Lung microvascular endothelial cell (primary cell): ENCODE measurements at regions not wholly inside any gene's neighbourhood (a gene's known extent, or its start where the extent isn't known, plus 50 kb on each side); places are given as distances from the start of the nearest gene placed in this dataset.
A peak's percentile ranks its signal among the peaks of the same experiment; 100 is the strongest.

Source experiments
- DNase-seq, 2 donors: peaks; one replicate each; pipeline versions ENCODE4 v3.0.0 to v3.0.0-alpha.2; 2010; ENCODE audit warnings: low read depth in 2 of 2

DNA sequence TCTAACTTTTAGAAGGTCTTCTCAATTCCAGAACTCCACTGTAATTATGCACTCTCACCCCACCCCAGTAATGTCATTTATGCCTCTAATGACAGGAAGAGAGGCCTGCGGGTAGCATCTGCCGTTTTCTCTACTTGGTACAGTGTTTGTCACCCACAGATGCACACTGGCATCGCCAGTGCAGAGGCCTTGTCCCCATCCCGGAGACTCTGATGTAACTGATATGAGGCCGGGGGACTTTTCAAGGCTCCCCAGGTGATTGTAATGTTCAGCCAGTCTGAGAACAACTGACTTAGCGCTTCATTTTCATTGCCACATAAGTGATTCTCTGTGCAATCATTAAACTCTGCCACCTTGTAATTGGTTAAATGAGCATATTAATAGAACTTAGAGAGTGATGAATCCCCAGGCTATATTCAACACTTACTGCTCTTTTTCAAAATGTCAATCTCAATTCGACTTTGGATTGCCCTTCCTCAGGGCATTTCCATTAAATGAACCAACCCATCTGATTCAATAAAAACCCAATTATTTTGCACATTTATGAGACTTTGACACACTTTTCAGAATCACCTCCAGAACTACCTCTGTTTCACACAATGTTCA, 113.2 kb downstream of the HERPUD2 start:
- no peak for DNase-seq

DNA sequence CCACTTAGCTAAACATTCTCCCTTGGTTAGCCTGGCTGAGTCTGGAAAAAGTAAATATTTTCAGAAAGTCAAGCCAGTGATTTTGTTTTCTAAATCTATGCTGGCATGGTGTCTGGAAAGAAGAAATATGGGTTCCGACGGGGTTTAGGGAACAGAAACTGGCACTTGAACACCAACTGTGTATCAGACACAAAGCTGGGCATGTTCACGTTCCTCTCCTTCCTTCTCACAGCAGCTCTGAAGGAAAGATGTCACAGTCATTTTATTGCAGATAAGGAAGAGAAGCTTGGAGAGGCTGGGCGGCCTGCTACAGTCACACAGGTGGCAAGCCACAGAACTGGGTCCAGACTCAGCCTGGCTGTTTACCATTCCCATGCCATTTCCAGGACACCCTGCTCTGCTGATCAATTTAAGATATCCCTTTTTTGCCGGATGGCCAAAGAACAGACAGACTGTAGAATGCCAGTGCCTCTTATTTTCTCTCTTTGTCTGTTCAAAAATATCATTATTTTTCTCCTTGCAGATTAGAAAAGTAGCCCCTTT, 118.8 kb downstream of the HERPUD2 start:
- DNase-seq, result no peak

DNA sequence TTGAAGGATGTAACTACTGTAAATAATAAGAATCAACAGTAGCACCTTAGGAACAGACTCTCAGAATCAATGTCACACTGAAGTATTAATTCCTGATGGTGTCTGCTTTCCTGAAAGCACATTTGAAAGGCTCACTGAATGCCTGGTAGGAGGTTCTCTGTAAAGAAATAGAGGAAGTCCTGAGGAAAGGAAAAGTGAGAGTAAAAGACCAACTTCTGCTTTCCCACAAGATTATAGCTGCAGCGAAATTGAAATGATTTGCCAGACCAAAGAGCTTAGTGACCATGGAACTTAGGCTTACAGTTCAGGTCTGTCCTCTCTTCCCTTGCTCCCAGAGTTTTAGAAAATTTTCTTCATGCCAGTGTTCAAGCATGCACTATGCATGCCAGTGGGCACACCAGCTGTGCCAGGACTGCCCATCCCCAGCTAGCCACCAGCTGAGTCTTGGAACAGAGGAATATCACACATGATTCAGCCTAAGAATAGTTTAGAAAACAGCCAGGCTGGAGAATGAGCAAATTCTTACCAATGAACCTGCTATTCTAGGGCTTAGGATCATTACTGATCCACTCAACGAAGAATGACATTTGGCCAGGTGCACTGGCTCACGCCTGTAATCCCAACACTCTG, 123.2 kb downstream of the HERPUD2 start:
- no peak for DNase-seq

DNA sequence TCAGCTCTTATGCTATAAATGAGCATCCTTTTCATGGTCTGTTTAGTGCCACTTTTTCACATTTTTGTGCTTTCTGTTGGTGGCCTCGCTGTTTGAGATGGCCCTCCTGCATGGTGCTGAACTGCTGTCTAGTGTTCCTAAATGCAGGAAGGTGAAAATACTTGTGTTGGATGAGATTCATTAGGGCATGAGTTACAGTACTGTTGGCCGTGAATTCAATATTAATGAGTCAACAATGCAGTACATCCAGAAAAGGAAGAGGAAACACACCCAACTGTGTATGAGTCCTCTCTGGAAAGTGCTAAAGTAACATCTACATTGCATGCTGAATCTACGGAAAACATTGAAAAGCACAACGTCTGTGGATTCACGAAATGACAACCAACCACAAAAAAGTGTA, 124.0 kb downstream of the HERPUD2 start:
- DNase-seq, result no peak

DNA sequence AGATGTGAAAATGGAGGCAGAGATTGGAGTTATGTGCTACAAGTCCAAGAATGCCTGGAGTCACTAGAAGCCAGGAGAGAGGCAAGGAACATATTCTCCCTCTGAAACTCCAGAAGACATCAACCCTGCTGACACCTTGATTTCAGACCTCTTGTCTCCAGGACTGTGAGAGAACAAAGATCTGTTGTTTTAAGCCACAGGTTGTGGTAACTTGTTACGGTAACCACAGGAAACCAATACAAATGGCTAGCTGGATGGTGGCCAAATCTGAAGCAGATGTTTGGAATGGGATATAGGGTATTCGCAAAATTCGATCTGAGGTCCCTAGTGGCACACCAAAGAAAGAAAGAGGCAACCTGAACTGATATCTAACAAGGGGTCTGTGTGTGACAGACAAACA, 129.0 kb downstream of the HERPUD2 start:
- DNase-seq, result peak; percentile 20 to 26

DNA sequence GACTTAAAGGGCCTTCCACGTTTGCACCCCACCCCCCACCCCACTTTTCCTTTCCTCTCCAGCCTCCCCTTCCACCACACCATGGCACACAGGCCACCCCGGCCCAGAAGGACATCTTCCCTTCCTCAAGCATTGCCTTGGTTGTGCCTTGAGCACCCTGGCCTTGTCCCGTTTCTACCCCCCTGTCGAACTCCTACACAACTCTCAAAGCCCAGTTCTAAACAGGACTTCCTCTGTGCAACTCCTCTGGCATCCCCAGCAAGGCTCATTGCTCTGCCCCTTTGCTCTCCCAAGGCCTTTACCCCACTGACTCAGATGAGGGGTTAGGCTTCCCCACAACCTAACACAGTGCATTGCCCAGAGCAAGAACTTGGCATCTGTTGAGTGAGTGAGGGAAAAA, 136.1 kb downstream of the HERPUD2 start:
- no peak for DNase-seq

DNA sequence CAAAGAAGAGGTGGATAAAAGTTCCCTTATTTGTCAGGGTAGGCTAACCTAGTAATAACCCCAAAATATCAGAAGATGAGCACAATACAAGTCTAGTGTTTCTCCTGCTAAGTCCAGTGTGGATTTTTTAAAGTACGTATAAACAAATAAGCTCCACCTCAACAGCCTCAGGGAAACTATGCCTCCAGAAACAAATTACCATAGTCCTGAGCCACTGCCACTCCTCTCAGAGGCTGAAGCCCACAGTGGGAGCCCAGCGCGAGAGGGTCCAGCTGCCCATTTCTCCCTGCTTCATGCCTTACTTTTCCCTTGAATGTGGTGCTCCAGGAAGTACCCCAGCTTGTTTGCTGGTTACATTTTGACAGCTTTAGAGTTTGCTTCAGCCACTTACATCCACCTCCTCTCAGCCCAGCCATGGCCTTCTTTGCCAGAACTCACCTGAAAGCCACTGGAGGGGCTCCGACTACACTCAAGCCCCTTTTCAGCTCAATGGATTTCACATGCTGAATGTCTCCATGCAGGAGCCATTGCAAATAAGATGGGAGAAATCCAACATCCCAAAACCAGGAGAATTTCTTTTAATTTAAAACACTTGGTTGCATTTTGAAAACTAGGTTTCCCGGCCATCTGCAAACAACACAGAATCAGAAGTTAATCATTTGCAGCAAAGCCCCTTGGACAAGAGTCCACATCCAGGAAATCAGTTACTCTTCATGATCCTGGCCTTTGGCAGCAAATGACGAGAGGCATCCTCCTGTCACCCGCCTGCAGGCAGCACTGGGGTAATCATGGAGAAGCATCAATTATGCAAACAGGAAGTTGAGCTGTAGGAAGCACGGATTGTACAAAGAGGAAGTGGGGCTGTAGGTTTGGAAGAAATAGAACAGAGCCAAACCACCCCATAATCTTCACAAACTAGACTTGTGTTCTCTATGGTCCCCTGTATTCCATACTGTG, 138.1 kb downstream of the HERPUD2 start:
- no peak for DNase-seq

DNA sequence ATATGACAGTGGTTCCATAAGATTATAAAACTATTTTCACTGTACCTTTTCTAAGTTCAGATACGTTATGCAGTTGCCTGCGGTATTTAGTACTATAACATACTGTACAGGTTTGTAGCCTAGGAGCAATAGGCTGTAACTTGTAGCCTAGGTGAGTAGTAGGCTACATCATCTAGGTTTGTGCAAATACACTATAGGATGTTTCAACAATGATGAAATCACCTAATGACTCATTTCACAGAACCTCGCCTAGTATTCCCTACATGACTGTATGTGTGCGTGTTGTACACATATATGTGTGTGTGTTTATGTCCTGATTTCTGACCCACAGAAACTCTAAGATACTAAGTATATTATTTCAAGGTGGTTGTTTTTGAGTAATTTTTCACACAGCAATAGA, 139.0 kb downstream of the HERPUD2 start:
- DNase-seq, result no peak

DNA sequence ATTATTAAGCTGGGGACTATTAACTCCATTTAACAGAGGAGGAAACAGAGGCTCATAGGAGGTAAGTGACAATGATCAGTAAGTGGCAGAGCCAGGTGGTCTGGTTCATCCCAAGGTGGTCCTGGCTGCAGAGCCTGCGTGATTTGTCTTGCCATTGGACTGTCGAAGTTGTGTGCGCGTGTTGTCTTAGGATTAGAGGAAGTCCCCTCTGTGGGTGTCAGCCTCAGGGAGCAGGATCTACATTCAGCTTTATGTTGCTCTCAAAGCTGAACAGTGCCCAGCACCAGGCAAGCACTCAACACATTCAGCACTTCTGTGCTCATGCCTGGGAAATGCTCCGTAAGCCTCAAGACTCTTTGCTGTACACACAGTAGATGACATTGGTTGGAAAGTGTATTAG, 139.5 kb downstream of the HERPUD2 start:
- no peak for DNase-seq

DNA sequence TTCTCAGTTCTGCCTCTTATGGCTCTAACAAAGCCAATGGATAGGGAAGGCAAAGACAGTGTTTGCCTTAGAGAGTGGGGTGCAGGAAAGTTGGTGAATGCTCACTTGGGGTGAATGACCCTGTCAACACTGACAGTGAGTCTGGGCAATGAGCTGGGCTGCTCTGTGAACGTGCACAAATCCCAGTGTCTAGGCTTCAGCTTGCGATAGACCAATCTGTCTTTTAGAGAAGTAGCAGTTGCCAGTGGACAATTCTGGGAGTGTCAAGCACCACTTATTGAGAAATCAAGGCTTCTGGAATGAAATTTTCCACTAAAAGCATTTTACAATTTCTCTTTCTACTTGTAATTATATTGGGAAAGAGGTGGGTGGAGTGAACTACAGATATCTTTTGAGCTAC, 141.4 kb downstream of the HERPUD2 start:
- no peak for DNase-seq

DNA sequence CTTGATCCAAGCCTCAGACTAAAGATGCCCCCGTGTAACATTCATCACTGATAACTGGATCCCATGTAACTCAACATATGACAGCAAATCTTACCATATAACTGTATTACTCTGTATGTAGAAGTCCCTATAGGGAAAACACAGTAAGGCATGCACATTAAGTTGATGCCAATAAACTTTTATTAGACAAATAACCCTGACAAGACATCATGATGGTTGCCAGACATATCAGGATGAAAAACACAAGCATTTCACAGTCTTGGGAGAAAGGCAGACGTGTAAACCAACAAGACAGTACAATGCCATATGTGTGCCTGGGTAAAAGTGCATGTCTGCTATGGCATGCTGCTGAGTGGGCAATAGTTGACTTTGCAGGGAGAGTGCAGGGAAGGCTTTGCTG, 142.2 kb downstream of the HERPUD2 start:
- DNase-seq, result no peak

DNA sequence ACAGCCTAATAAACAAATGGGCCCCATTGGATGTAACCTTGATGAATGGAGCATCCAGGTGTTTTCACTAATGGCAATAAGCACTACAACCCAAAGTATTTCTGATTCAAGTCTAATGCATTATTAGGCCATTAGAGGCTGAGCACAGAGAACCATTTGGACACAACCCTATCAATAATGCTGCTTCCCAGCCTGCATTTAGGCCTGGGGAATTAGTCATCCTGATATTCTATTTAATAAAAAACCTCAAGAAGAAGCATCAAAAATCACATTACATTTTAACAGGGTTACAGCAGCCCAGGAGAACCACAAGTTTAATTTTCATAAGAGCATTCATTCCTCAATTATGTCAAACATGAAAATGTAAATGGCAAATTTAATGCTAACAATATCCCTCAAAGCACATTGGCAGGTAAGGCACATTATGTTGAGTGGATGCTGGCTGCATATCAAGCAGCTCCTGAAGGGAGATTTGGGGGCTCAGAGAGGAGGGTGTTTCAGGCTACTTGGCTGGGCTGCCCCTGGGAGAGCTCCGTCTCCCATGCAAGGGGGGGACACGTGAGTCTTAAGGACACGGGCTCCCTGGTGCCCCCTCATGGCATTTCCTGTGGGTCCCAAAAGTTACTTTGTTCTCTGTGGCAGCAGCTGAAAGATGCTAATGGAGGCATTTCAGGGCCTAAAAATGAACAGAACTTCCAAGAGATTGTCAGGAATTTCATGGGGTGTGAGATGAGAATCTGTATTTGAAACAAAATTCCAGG, 143.4 kb downstream of the HERPUD2 start:
- no peak for DNase-seq

DNA sequence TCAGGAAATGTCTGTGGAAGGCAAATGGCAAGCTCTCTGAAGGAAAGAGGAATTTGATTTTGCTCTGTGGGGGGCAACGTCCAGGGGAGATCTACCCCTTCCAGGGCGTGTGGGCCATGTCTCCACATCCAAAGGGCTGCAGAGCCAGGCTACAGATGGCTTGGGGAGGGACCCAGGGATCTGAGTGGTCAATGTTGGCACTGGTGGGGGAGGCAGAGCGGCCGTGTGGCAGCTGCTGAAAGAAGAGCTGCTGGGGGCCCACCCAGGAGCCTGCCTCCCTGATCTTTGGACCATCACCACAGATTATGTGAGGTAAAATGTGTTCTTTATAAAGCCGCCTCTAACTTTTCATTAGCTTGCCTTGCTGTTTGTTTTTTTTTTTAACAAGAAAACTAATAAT, 144.1 kb downstream of the HERPUD2 start:
- DNase-seq, result no peak

DNA sequence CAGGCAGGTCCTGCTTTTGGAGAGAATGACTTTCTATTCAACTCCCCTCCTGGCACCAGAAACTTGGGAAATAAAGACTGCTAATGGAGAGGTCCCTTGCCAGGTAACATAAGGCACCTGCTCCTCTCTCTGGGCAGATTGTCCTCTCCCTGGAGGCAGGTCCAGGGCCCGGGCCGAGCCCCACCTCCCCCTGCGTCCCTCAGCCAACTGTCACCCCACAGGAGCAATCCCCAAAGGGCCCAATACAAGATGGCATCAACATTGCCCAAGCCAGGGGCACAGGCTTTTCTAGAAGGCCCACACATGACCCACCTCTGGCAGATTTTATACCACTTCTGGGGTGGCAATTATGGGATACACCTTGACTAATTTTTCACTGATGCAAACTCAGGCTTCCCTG, 145.2 kb downstream of the HERPUD2 start:
- no peak for DNase-seq

DNA sequence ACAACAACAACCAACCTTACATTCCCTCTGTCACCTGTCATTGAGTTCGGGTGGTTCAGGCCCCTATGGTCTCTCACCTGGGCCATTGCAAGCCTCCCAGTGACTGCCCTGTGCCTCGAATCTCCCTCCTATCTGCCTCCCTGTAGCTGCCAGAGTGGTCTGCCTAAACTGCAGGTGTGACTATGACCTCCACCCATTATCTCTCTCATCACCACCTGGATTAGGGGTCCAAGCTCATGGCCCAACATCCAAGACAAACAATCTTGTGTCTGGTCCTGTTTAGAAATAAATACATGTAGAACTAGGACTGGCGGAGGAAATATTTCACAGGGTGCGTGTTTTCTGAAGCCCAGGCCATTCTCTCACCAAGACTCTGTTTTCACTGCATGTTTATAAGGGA, 146.6 kb downstream of the HERPUD2 start:
- no peak for DNase-seq

DNA sequence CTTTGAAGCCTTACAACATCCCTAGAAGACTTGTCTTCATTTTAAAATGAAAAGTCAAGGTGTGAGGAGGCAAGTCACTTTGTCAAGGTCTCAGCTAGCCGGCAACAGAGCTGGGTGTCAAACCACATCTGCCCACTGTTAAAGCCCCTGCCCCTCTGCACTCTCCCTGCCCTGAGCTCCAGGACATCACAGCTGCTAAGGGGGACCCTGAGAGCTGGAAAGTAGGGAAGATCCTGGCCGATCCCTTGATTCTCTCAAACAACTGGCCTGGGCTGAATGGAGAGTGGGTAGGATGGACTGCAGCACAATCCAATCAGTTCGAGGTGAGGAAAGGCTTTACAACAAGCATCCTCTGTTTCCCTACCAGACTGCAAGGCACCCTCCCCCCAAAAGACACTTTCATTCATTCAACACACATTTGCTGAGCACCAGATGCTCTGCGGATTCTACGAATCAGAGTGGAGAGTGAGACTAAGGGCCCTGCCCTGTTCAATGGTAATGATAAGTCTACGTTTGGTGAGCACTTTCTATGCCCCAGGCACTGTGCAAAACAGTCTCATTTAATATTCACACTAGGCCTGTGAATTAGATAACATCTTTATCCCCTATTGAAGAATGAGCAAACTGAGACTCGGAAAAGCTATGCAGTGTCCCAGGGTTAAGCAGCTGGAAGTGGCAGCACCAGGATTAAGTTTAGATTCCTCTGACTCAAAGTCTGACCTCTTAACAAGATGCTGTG, 148.1 kb downstream of the HERPUD2 start:
- DNase-seq, result no peak

DNA sequence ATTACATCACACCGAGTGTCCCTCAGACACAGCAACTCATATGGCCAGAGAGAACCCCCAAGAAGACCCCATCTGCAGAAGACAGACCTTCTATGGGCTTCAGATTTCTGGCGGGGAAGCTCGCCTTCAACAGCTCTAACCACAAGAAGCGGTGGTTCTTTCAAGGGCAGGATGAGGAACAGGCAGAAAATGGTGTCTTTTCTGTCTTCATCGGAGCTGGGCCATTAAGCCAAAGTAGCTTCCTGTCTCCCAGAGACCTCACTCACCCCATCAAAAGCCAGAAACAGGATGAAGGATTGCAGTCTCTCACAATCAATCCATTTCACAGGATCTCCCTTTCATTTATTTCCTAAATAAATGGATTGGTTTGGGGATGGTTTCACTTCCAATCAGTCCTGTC, 149.1 kb downstream of the HERPUD2 start:
- no peak for DNase-seq

DNA sequence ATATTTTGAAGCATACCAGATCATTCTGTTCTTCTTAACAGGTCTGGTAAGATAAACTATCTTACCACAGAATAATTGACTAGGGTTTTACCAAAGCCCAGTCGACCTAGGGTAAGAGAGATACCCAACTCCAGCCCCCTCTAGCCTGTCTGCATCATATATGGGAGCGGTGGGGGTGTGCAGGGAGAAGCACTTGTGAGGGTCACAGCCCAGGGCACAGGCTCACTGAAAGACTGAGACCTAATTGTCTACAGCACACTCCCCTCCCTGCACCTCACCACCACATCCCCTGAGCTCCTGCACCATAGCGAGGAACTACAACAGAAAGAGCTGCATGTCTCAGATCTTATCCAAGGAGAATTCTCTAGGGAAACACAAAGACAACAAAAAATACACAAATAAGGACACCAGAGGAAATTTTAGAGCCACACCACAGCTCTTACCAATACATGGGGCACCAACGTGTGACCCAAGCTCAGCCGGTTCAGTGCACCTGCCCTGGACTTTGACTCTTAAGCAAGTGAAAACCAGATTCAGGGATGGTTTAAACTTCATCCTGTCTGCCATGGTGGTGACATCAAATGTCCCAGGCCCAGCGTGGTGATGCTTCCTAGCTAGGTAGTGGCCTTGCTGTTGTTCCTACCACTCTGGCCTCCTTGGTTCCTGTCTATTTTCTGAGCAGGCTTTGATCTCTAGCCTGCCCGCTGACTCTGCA, 150.8 kb downstream of the HERPUD2 start:
- DNase-seq, result no peak

DNA sequence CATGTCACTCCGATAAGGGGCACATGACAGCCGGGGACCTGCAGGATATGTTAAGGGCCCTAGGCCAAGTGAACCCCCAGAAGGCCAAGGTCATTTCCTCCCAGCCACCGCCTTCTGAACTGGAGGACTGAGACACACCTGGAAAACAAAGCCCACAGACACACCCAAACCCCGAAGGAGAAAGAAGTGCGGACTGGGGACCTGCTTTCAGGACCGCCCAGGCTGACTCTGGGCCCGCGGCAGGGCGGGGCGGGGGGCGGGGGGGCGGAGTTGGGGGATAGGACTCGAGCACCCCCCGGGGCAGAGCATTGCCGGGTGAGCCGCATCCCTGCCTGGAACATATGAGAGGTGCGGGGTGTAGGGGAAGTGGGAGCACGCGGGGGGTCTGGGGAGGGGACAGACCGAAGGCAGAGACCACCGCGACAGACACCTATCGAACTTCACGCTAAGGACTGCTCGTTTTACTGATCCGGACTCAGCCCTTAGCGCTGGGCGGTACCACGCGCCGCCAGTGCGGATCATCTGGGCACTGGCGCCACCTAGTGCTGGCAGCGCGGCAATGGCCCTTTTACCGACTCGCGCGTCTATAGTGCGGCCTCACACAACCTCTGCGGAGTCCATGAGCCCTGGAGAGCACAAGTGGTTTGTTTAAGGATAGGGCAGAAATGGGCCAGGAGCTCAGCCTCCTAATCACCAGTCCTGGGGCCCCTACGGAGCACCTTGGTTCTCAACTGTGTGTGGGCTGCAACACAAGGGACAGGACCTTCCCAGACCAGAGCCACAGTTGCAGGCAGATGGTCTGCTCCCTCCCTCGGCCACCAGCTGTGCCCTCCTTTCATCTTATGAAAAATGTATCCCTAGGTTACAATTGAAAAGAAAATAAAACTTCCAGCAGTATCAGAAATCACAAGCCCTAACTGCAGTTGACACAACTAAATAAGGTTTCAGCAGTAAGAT, 157.6 kb downstream of the HERPUD2 start:
- peak; percentile 67 to 78 for DNase-seq
